Thyroid gland (tissue), 4 donors: ENCODE measurements at regions not wholly inside any gene's neighbourhood (a gene's known extent, or its start where the extent isn't known, plus 50 kb on each side); places are given as distances from the start of the nearest gene placed in this dataset.

Source experiments
- DNase-seq, 2 donors: peaks; one replicate each; pipeline ENCODE4 v3.0.0-alpha.2; 2019
- H3K27ac ChIP-seq, 3 donors: fragments of 200-600 bp; sonication (generic); 1 replicate in 2 of 3; 2 replicates in 1 of 3; pipeline ENCODE4 v1.5.1; 2016 to 2019; ENCODE audit warnings: mild to moderate bottlenecking in 1 of 3, moderate library complexity in 1 of 3
- H3K27me3 ChIP-seq: fragments of 200-600 bp; sonication (generic); one replicate; pipeline ENCODE4 v1.5.1; 2019
- H3K36me3 ChIP-seq, 2 donors: fragments of 200-600 bp; sonication (generic); one replicate each; pipeline ENCODE4 v1.5.1; 2016 to 2019
- H3K4me1 ChIP-seq, 2 donors: fragments of 200-600 bp; sonication (generic); one replicate each; pipeline ENCODE4 v1.5.1; 2017 to 2019
- H3K4me3 ChIP-seq, 3 donors: fragments of 200-600 bp; sonication (generic); replicated peaks in 1 of 3; 1 replicate in 2 of 3; 2 replicates in 1 of 3; pipeline ENCODE4 v1.5.1; 2016; ENCODE audit warnings: mild to moderate bottlenecking in 1 of 3
- H3K9me3 ChIP-seq: fragments of 200-600 bp; sonication (generic); one replicate; pipeline ENCODE4 v1.5.1; 2017
- POLR2A ChIP-seq, 2 donors: fragments of 450-650 bp; IDR thresholded peaks; one replicate each; pipeline ENCODE4 v1.6.1; 2017; ENCODE audit warnings: antibody characterized with exemption in 2 of 2, mild to moderate bottlenecking in 2 of 2, moderate library complexity in 1 of 2
- WGBS, 2 donors: methylation state at CpG; one replicate each; pipeline ENCODE4 v1.1.5; 2017; 5-methylcytosine and 5-hydroxymethylcytosine counted together
- intact Hi-C: fragments of 100-400 bp; cut with DNase I; formaldehyde crosslinking; loops from one replicate; pipeline ENCODE4 v1.15.1; 2023
- TF ChIP-seq, protein P1 (sequence below), 6 experiments: fragments of 200-600 bp in 3 of 6; fragments of 450-650 bp in 3 of 6; sonication (generic) in 3 of 6; IDR thresholded peaks; one replicate each; pipeline ENCODE4 v1.5.1; 2016 to 2019; ENCODE audit warnings: antibody characterized with exemption in 6 of 6, mild to moderate bottlenecking in 2 of 6, inconsistent platforms in 1 of 6, moderate library complexity in 1 of 6

DNA sequence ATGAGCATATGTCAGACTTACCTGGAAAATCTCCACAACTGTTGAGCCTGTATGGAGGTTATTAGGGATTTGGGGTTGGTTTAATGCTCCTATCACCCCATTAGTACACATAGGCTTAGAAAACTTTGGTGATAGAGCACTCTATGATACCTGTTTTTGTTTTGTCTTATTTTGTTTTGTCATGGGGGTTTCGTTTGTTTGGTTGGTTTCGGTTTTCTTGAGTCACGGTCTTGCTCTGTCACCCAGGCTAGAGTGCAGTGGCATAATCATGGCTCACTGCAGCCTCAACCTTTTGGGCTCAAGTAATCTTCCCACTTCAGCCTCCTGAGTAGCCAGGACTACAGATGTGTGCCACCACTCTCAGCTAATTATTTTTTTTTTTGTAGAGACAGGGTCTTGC is 70.0 kb downstream of the MZT1 start:
- H3K27ac ChIP-seq = no peak overlapping the region
- no peak overlapping the region for H3K4me3 ChIP-seq
- H3K9me3 ChIP-seq = no peaks in the 10 kb centered on the region
- no peak for TF ChIP-seq POLR2A (IDR thresholded peaks at IDR 0.05)
- TF ChIP-seq, protein P1, sequence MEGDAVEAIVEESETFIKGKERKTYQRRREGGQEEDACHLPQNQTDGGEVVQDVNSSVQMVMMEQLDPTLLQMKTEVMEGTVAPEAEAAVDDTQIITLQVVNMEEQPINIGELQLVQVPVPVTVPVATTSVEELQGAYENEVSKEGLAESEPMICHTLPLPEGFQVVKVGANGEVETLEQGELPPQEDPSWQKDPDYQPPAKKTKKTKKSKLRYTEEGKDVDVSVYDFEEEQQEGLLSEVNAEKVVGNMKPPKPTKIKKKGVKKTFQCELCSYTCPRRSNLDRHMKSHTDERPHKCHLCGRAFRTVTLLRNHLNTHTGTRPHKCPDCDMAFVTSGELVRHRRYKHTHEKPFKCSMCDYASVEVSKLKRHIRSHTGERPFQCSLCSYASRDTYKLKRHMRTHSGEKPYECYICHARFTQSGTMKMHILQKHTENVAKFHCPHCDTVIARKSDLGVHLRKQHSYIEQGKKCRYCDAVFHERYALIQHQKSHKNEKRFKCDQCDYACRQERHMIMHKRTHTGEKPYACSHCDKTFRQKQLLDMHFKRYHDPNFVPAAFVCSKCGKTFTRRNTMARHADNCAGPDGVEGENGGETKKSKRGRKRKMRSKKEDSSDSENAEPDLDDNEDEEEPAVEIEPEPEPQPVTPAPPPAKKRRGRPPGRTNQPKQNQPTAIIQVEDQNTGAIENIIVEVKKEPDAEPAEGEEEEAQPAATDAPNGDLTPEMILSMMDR (IDR thresholded peaks at IDR 0.05) = no peak
- H3K4me1 ChIP-seq = no peaks in the 10 kb centered on the region
- intact Hi-C loops = no loop called here
- H3K27me3 ChIP-seq = no peaks in the 10 kb centered on the region
- 92 to 94% methylated on average over 3 of the region's 3 CpGs for WGBS, 2 donors
- no peaks in the 10 kb centered on the region for H3K36me3 ChIP-seq
- no peak for DNase-seq

DNA sequence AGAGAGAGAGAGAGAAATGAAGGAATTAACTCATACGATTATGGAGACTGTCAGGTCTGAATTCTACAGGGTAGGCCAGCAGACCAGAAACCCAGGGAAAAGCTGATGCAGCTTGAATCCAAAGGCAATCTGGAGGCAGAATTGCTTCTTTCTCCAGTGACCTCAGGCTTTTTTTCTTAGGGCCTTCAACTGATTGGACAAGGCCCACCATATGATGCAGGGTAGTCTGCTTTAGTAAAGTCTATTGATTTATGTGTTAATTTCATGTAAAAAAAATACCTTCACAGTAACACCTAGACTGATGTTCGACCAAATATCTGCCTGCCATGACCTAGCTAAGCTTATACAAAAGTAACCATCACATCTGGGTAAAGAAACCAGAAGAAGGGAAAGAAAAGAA is 71.1 kb downstream of the MZT1 start:
- H3K9me3 ChIP-seq = no peaks in the 10 kb centered on the region
- TF ChIP-seq, protein P1 (IDR thresholded peaks at IDR 0.05) = no peak
- TF ChIP-seq POLR2A (IDR thresholded peaks at IDR 0.05) = no peak
- intact Hi-C loops = no loop called here
- H3K4me3 ChIP-seq = no peak overlapping the region
- H3K27ac ChIP-seq = no peak overlapping the region
- no peaks in the 10 kb centered on the region for H3K4me1 ChIP-seq
- no peaks in the 10 kb centered on the region for H3K36me3 ChIP-seq
- no peaks in the 10 kb centered on the region for H3K27me3 ChIP-seq
- no peak for DNase-seq
- WGBS, 2 donors = 88 to 93% methylated on average over 2 of the region's 2 CpGs

DNA sequence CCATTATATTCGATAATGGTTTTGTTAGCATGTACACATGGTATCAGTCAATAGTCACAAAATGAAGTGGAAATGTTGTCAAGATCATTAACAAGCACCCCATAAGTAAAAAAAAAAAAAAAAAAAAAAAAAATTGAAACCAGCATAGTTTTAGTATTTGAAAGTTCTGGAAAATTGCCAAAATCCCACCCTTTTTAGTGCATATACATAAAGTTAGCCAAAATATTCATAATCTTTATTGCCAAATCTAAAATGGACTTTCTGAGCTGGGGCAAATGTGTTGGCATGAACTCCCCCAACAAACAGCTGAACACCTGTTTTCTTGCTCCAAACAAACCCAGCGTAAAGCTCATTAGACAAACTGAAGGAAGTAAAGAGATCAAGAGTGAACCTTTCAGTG is 73.9 kb downstream of the MZT1 start:
- no peaks in the 10 kb centered on the region for H3K27me3 ChIP-seq
- no peak for DNase-seq
- no peak overlapping the region for H3K4me3 ChIP-seq
- intact Hi-C loops = no loop called here
- no peaks in the 10 kb centered on the region for H3K36me3 ChIP-seq
- H3K27ac ChIP-seq = no peak overlapping the region
- TF ChIP-seq, protein P1 (IDR thresholded peaks at IDR 0.05) = no peak
- no peak for TF ChIP-seq POLR2A (IDR thresholded peaks at IDR 0.05)
- 92 to 94% methylated on average over 2 of the region's 2 CpGs for WGBS, 2 donors
- H3K9me3 ChIP-seq = no peaks in the 10 kb centered on the region
- H3K4me1 ChIP-seq = no peaks in the 10 kb centered on the region

DNA sequence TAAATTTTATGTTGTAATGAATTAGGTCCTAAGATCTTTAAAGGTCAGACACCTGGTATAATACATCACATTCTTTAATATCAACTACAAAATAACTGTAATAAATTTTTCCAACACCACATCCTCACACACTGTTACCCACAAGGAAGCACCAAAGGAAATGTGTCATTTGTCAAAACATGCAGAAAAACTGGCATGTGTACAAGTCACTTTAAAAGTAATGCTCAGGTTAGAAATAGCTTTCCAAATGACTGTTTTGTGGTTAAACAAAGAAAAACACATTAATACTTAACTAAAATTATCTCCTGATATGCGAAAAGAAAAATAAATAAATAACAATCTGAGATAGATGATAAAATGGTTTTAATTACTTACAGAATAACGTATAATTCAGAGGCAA is 74.7 kb downstream of the MZT1 start:
- no peaks in the 10 kb centered on the region for H3K4me1 ChIP-seq
- H3K27ac ChIP-seq = no peak overlapping the region
- DNase-seq = no peak
- H3K4me3 ChIP-seq = no peak overlapping the region
- H3K9me3 ChIP-seq = no peaks in the 10 kb centered on the region
- no peaks in the 10 kb centered on the region for H3K27me3 ChIP-seq
- no peaks in the 10 kb centered on the region for H3K36me3 ChIP-seq
- WGBS, 2 donors = 66 to 74% methylated on average over 2 of the region's 2 CpGs
- TF ChIP-seq, protein P1 (IDR thresholded peaks at IDR 0.05) = no peak
- TF ChIP-seq POLR2A (IDR thresholded peaks at IDR 0.05) = no peak
- intact Hi-C loops = no loop called here

DNA sequence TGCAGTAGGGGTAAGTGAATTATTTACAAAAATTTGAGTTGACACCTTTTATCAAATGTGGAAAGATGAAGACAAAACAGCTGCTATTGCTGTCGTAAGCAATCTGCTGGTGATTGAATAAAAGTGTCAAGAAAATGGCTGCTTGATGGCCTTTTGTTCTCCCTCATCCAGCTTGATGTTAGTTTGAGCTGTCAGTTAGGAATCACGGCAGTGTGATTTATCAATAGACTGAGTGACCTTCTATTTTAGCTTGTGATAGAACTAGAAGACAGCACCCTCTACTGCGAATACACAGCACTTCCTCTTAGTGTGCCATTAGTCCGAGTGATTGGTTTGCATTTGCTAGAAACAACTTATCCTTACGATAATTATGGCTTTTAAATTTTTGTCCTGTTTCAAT is 76.3 kb downstream of the MZT1 start:
- Histone ChIP-seq H3K27ac (no peak overlapping the region), H3K4me3 (no peak overlapping the region), H3K4me1 (no peaks in the 10 kb centered on the region), H3K36me3 (no peaks in the 10 kb centered on the region), H3K27me3 (no peaks in the 10 kb centered on the region), H3K9me3 (no peaks in the 10 kb centered on the region)
- DNase-seq = no peak
- no peak for TF ChIP-seq POLR2A (IDR thresholded peaks at IDR 0.05)
- TF ChIP-seq, protein P1 (IDR thresholded peaks at IDR 0.05) = no peak
- intact Hi-C loops = no loop called here
- 46 to 53% methylated on average over 5 of the region's 5 CpGs for WGBS, 2 donors
